ENCODE measurements at regions not wholly inside any gene's neighbourhood (a gene's known extent, or its start where the extent isn't known, plus 50 kb on each side); places are given as distances from the start of the nearest gene placed in this dataset.

GRCh38 chr16:66205287-66206231 is 160.9 kb upstream of the CDH5 start:
- ATAC-seq (ENCODE audit: low read depth) (peak; percentile 56), DNase-seq (ENCODE audit: low spot score) (no peak)
- Histone ChIP-seq H3K27me3 (ENCODE audit: insufficient read depth, poor library complexity, severe bottlenecking) (no peaks in the 10 kb centered on the region), H3K4me1 (ENCODE audit: insufficient read depth, poor library complexity, severe bottlenecking) (peaks cover 14% of the 10 kb centered on the region), H3K36me3 (ENCODE audit: low read depth) (no peaks in the 10 kb centered on the region), H3K9me3 (ENCODE audit: severe bottlenecking) (no peaks in the 10 kb centered on the region), H3K27ac (ENCODE audit: poor library complexity, severe bottlenecking) (peak overlapping the region; percentile 51), H3K4me3 (ENCODE audit: severe bottlenecking) (no peak overlapping the region)
- no peak for TF ChIP-seq CTCF (IDR thresholded peaks at IDR 0.05; ENCODE audit: poor library complexity, severe bottlenecking)

GRCh38 chr16:66204756-66205155 is 161.7 kb upstream of the CDH5 start:
- Histone ChIP-seq H3K27me3 (ENCODE audit: insufficient read depth, poor library complexity, severe bottlenecking) (no peaks in the 10 kb centered on the region), H3K9me3 (ENCODE audit: severe bottlenecking) (no peaks in the 10 kb centered on the region), H3K4me3 (ENCODE audit: severe bottlenecking) (no peak overlapping the region), H3K4me1 (ENCODE audit: insufficient read depth, poor library complexity, severe bottlenecking) (peaks cover 14% of the 10 kb centered on the region), H3K27ac (ENCODE audit: poor library complexity, severe bottlenecking) (peak overlapping the region; percentile 51), H3K36me3 (ENCODE audit: low read depth) (no peaks in the 10 kb centered on the region)
- TF ChIP-seq CTCF (IDR thresholded peaks at IDR 0.05; ENCODE audit: poor library complexity, severe bottlenecking) = no peak
- DNase-seq (ENCODE audit: low spot score) (no peak), ATAC-seq (ENCODE audit: low read depth) (no peak)

GRCh38 chr16:66203476-66203875 is 163.0 kb upstream of the CDH5 start:
- H3K9me3 ChIP-seq (ENCODE audit: severe bottlenecking) = no peaks in the 10 kb centered on the region
- no peak for TF ChIP-seq CTCF (IDR thresholded peaks at IDR 0.05; ENCODE audit: poor library complexity, severe bottlenecking)

GRCh38 chr16:66199189-66199588 is 167.3 kb upstream of the CDH5 start:
- Histone ChIP-seq H3K4me3 (ENCODE audit: severe bottlenecking) (no peak overlapping the region), H3K4me1 (ENCODE audit: insufficient read depth, poor library complexity, severe bottlenecking) (no peaks in the 10 kb centered on the region), H3K27ac (ENCODE audit: poor library complexity, severe bottlenecking) (no peak overlapping the region), H3K36me3 (ENCODE audit: low read depth) (no peaks in the 10 kb centered on the region), H3K9me3 (ENCODE audit: severe bottlenecking) (no peaks in the 10 kb centered on the region), H3K27me3 (ENCODE audit: insufficient read depth, poor library complexity, severe bottlenecking) (no peaks in the 10 kb centered on the region)
- ATAC-seq (ENCODE audit: low read depth) (no peak), DNase-seq (ENCODE audit: low spot score) (no peak)
- no peak for TF ChIP-seq CTCF (IDR thresholded peaks at IDR 0.05; ENCODE audit: poor library complexity, severe bottlenecking)

More at GRCh38 chr16:66203476-66203875, 163.0 kb upstream of the CDH5 start:
- Histone ChIP-seq H3K36me3 (ENCODE audit: low read depth) (no peaks in the 10 kb centered on the region), H3K27me3 (ENCODE audit: insufficient read depth, poor library complexity, severe bottlenecking) (no peaks in the 10 kb centered on the region), H3K4me3 (ENCODE audit: severe bottlenecking) (no peak overlapping the region), H3K4me1 (ENCODE audit: insufficient read depth, poor library complexity, severe bottlenecking) (peaks cover 14% of the 10 kb centered on the region), H3K27ac (ENCODE audit: poor library complexity, severe bottlenecking) (no peak overlapping the region)
- no peak for ATAC-seq (ENCODE audit: low read depth)
- DNase-seq (ENCODE audit: low spot score) = no peak

- Histone ChIP-seq H3K27ac (ENCODE audit: poor library complexity, severe bottlenecking) (no peak overlapping the region), H3K27me3 (ENCODE audit: insufficient read depth, poor library complexity, severe bottlenecking) (no peaks in the 10 kb centered on the region), H3K9me3 (ENCODE audit: severe bottlenecking) (no peaks in the 10 kb centered on the region), H3K36me3 (ENCODE audit: low read depth) (no peaks in the 10 kb centered on the region), H3K4me3 (ENCODE audit: severe bottlenecking) (no peak overlapping the region), H3K4me1 (ENCODE audit: insufficient read depth, poor library complexity, severe bottlenecking) (no peaks in the 10 kb centered on the region)
- ATAC-seq (ENCODE audit: low read depth) (no peak), DNase-seq (ENCODE audit: low spot score) (no peak)
- TF ChIP-seq CTCF (IDR thresholded peaks at IDR 0.05; ENCODE audit: poor library complexity, severe bottlenecking) = no peak
Measured at GRCh38 chr16:66198641-66199040, 167.8 kb upstream of the CDH5 start.
